ENCODE measurements at regions not wholly inside any gene's neighbourhood (a gene's known extent, or its start where the extent isn't known, plus 50 kb on each side); places are given as distances from the start of the nearest gene placed in this dataset.
A peak's percentile ranks its signal among the peaks of the same experiment; 100 is the strongest.

DNA sequence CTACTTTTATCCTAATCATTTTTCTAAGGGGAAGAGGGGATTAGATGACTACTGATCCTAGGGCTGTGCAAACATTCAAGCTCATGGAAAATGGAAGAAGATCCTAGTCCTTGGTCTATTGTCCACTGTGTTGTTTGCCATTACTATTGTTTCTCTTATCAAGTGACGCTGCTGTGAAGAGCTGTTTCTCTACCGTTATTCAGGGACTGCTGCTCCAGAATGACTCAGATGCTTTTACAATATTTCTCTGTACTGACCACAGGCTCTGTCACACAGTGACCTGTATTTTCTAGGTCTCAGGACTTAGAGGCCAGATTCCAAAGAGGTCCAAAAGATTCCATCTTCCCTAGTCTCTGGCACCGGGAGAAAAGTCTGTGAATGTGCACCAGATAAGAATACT lies 159.5 kb upstream of the CHD1 start:
- peak; percentile 4 for DNase-seq (ENCODE audit: low read depth)
- TF ChIP-seq, protein P1, sequence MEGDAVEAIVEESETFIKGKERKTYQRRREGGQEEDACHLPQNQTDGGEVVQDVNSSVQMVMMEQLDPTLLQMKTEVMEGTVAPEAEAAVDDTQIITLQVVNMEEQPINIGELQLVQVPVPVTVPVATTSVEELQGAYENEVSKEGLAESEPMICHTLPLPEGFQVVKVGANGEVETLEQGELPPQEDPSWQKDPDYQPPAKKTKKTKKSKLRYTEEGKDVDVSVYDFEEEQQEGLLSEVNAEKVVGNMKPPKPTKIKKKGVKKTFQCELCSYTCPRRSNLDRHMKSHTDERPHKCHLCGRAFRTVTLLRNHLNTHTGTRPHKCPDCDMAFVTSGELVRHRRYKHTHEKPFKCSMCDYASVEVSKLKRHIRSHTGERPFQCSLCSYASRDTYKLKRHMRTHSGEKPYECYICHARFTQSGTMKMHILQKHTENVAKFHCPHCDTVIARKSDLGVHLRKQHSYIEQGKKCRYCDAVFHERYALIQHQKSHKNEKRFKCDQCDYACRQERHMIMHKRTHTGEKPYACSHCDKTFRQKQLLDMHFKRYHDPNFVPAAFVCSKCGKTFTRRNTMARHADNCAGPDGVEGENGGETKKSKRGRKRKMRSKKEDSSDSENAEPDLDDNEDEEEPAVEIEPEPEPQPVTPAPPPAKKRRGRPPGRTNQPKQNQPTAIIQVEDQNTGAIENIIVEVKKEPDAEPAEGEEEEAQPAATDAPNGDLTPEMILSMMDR (conservative IDR thresholded peaks at IDR 0.05; ENCODE audit: low read depth, low read length) = no peak
- no peak overlapping the region for H3K4me3 ChIP-seq (ENCODE audit: low read depth, low read length)

DNA sequence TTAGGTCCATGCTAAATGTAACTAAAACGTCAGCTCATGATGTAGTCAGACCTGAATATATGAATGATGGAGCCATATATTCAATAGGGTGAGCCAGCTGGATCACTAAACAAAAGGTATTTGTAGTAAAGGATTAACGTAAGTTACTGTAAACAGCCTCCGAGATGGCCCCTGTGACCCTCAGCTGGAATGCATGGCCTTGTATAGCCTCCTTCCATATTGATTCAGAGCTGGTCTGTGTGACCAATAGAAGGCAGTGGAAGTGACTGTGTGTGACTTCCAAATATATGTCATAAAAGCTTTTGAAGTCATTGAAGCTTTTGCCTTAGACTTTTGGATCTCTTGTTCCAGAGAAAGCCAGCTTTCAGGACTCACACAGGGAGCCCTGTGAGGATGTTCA lies 154.4 kb upstream of the CHD1 start:
- H3K4me3 ChIP-seq (ENCODE audit: low read depth, low read length) = no peak overlapping the region
- TF ChIP-seq, protein P1 (conservative IDR thresholded peaks at IDR 0.05; ENCODE audit: low read depth, low read length) = no peak
- DNase-seq (ENCODE audit: low read depth) = no peak

DNA sequence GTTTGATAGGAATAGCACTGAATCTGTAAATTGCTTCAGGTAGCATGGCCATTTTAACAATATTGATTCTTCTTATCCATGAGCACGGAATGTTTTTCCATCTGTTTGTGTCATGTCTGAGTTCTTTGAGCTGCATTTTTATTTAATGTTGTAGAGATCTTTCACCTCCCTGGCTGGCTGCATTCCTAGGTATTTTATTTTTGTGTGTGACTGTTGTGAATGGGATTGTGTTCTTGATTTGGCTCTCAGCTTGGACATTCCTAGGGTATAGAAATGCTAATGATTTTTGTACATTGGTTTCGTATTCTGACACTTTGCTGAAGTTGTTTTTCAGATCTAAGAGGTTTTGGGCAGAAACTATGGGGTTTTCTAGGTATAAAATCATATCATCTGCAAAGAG lies 152.9 kb upstream of the CHD1 start:
- H3K4me3 ChIP-seq (ENCODE audit: low read depth, low read length) = no peak overlapping the region
- DNase-seq (ENCODE audit: low read depth) = no peak
- TF ChIP-seq, protein P1 (conservative IDR thresholded peaks at IDR 0.05; ENCODE audit: low read depth, low read length) = no peak

DNA sequence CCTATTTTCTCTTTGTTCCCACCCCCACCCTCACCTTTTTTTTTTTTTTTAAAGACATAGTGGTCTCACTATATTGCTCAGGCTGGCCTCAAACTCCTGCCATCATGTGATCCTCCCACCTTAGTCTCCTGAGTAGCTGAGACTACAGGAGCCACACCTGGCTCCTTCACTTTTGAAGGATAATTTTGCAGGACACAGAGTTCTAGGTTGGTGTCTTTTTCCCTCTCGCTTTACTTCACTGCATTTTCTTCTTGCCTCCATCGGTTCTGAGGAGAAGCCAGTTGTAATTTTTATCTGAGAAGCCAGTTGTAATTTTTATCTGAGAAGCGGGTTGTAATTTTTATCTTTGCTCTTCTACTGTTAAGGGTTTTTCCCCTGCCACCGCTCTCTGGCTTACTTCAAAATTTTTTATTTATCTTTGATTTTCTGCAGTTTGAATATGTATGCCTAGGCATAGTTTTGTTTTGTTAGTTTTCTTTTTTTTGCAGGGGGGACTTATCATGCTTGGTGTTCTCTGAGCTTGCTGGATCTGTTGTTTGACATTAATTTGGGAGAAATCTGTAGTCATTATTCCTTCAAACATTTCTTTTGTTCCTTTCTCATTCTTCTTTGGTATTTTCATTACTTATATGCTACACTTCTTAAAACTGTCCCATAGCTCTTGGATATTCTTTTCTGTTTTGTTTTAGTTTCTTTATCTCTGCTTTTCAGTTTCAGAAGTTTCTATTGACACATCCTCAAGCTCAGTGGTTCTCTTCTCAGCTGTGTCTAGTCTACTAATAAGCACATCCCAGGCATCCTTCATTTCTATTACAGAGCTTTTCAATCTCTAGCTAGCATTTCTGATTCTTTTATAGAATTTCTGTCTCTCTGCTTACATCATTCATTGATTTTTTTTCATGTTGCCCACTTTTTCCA lies 148.2 kb upstream of the CHD1 start:
- TF ChIP-seq, protein P1 (conservative IDR thresholded peaks at IDR 0.05; ENCODE audit: low read depth, low read length) = no peak
- no peak overlapping the region for H3K4me3 ChIP-seq (ENCODE audit: low read depth, low read length)
- no peak for DNase-seq (ENCODE audit: low read depth)

DNA sequence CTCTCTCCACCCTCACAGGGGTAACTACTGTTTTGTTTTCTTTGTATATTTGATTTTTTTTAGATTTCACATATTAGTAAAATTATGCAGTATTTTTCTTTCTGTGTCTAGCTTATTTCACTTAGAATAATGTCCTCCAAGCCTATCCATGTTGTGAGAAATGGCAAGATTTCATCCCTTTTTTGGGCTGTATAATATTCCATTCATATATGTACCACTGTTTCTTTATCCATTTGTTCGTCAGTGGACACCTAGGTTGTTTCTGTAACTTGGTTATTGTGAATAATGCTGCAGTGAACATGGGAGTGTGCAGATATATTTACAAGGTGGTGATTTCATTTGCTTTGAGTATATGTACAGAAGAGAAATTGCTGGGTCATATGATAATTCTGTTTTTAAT lies 144.0 kb upstream of the CHD1 start:
- DNase-seq (ENCODE audit: low read depth) = no peak
- no peak overlapping the region for H3K4me3 ChIP-seq (ENCODE audit: low read depth, low read length)
- TF ChIP-seq, protein P1 (conservative IDR thresholded peaks at IDR 0.05; ENCODE audit: low read depth, low read length) = no peak

DNA sequence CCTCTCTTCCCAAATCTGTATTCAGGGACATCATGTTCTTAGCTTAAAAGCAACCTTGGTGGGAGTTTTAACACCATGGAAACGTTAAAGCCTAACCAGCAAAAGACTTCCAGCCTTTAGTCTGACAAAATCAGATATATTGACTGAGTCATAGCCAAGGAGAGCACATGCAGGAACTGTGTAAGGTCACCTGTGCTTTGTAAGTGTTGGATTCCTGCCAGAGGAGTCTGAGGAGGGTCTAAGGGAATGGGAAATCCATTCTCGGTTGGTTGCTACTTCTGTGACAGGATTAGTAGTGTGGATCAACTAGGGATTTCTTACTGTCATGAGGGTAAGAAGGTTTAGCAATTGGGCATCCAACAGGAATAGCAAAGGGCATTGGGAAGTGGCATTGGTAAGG lies 142.0 kb upstream of the CHD1 start:
- DNase-seq (ENCODE audit: low read depth) = no peak
- H3K4me3 ChIP-seq (ENCODE audit: low read depth, low read length) = no peak overlapping the region
- TF ChIP-seq, protein P1 (conservative IDR thresholded peaks at IDR 0.05; ENCODE audit: low read depth, low read length) = no peak

DNA sequence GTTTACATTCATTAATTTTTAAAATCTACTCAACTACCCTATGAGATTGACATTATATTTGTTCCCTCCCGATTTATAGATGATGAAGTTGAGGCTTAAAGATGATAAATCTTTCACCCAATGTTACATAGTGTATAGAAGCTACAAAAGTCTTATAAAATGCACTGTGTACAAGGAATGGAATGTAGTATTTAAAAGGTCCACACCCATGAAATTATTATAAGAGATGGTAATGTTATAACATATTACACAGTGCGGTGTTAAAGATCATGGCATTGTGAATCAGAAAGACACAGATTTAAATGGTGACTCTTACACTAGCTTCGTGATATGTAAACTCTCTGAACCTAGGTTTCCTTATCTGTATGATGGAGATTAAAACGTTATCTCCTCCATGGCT lies 141.6 kb upstream of the CHD1 start:
- no peak for DNase-seq (ENCODE audit: low read depth)
- TF ChIP-seq, protein P1 (conservative IDR thresholded peaks at IDR 0.05; ENCODE audit: low read depth, low read length) = no peak
- no peak overlapping the region for H3K4me3 ChIP-seq (ENCODE audit: low read depth, low read length)
